ENCODE measurements at regions not wholly inside any gene's neighbourhood (a gene's known extent, or its start where the extent isn't known, plus 50 kb on each side); places are given as distances from the start of the nearest gene placed in this dataset.

- no peak for TF ChIP-seq CTCF (IDR thresholded peaks at IDR 0.05; ENCODE audit: low read depth, low read length, missing control alignments)
- in situ Hi-C loops (cut with HindIII; ENCODE audit: low sequenced_read_pairs): no loop called here
Observed at GRCh38 chr10:91042069-91042468, 121.2 kb upstream of the ANKRD1 start.

GRCh38 chr10:91043173-91043910 lies 122.5 kb upstream of the ANKRD1 start:
- DNase-seq (ENCODE audit: low read depth): no peak
- TF ChIP-seq CTCF (IDR thresholded peaks at IDR 0.05; ENCODE audit: low read depth, low read length, missing control alignments): peak; percentile 60
- in situ Hi-C loops (cut with HindIII; ENCODE audit: low sequenced_read_pairs): no loop called here
- no peak overlapping the region for H3K4me3 ChIP-seq (ENCODE audit: low read depth, low read length)

More at GRCh38 chr10:91042069-91042468, 121.2 kb upstream of the ANKRD1 start:
- DNase-seq (ENCODE audit: low read depth): no peak
- no peak overlapping the region for H3K4me3 ChIP-seq (ENCODE audit: low read depth, low read length)

GRCh38 chr10:91046869-91047268 lies 126.0 kb upstream of the ANKRD1 start:
- TF ChIP-seq CTCF (IDR thresholded peaks at IDR 0.05; ENCODE audit: low read depth, low read length, missing control alignments): no peak
- H3K4me3 ChIP-seq (ENCODE audit: low read depth, low read length): no peak overlapping the region
- DNase-seq (ENCODE audit: low read depth): no peak
- in situ Hi-C loops (cut with HindIII; ENCODE audit: low sequenced_read_pairs): no loop called here

GRCh38 chr10:91048380-91048779 lies 127.5 kb upstream of the ANKRD1 start:
- no peak for DNase-seq (ENCODE audit: low read depth)
- in situ Hi-C loops (cut with HindIII; ENCODE audit: low sequenced_read_pairs): no loop called here
- no peak for TF ChIP-seq CTCF (IDR thresholded peaks at IDR 0.05; ENCODE audit: low read depth, low read length, missing control alignments)
- H3K4me3 ChIP-seq (ENCODE audit: low read depth, low read length): no peak overlapping the region

- no peak for DNase-seq (ENCODE audit: low read depth)
- in situ Hi-C loops (cut with HindIII; ENCODE audit: low sequenced_read_pairs): no loop called here
- H3K4me3 ChIP-seq (ENCODE audit: low read depth, low read length): no peak overlapping the region
- no peak for TF ChIP-seq CTCF (IDR thresholded peaks at IDR 0.05; ENCODE audit: low read depth, low read length, missing control alignments)
Observed at GRCh38 chr10:91049296-91049987, 128.6 kb upstream of the ANKRD1 start.

GRCh38 chr10:91049988-91050360 lies 129.1 kb upstream of the ANKRD1 start:
- no peak for TF ChIP-seq CTCF (IDR thresholded peaks at IDR 0.05; ENCODE audit: low read depth, low read length, missing control alignments)
- in situ Hi-C loops (cut with HindIII; ENCODE audit: low sequenced_read_pairs): no loop called here
- DNase-seq (ENCODE audit: low read depth): peak; percentile 77
- no peak overlapping the region for H3K4me3 ChIP-seq (ENCODE audit: low read depth, low read length)

All from astrocyte of the cerebellum (primary cell).